ENCODE measurements at regions not wholly inside any gene's neighbourhood (a gene's known extent, or its start where the extent isn't known, plus 50 kb on each side); places are given as distances from the start of the nearest gene placed in this dataset.

GRCh38 chr11:80448709-80449108 is 1007.9 kb upstream of the TENM4 start:
- TF ChIP-seq PRDM10 (CRISPR knock-in tag; IDR thresholded peaks at IDR 0.05; ENCODE audit: low read depth) (no peak), SUZ12 (IDR thresholded peaks at IDR 0.05; ENCODE audit: low read depth, low read length) (no peak), EP300 (IDR thresholded peaks at IDR 0.05; ENCODE audit: low read depth in 2 of 2, low read length in 2 of 2) (no peak), EP300 (CRISPR knock-in tag; IDR thresholded peaks at IDR 0.05; ENCODE audit: borderline replicate concordance) (no peak), CTCF (CRISPR knock-in tag; IDR thresholded peaks at IDR 0.05) (no peak), ZFX (CRISPR knock-in tag; IDR thresholded peaks at IDR 0.05; ENCODE audit: low read depth) (no peak), HMGXB4 (CRISPR knock-in tag; IDR thresholded peaks at IDR 0.05; ENCODE audit: borderline replicate concordance in 1 of 2, low read depth in 1 of 2) (no peak), GTF3A (CRISPR knock-in tag; conservative IDR thresholded peaks at IDR 0.05) (no peak), NPAS2 (CRISPR knock-in tag; IDR thresholded peaks at IDR 0.05; ENCODE audit: borderline replicate concordance) (no peak), SMARCE1 (IDR thresholded peaks at IDR 0.05; ENCODE audit: borderline replicate concordance) (no peak), BRCA1 (CRISPR knock-in tag; IDR thresholded peaks at IDR 0.05) (no peak), CREM (IDR thresholded peaks at IDR 0.05) (no peak), CREM (CRISPR knock-in tag; IDR thresholded peaks at IDR 0.05) (no peak), CREB1 (IDR thresholded peaks at IDR 0.05) (no peak), CREB1 (CRISPR knock-in tag; IDR thresholded peaks at IDR 0.05) (no peak), SRF (IDR thresholded peaks at IDR 0.05; ENCODE audit: low read depth, low read length) (no peak), MAX (IDR thresholded peaks at IDR 0.05) (no peak)
